ENCODE measurements at regions not wholly inside any gene's neighbourhood (a gene's known extent, or its start where the extent isn't known, plus 50 kb on each side); places are given as distances from the start of the nearest gene placed in this dataset.

GRCh38 chr9:28166179-28166578 lies 592.9 kb upstream of the C9orf72 start:
- Histone ChIP-seq H3K4me1 (ENCODE audit: control insufficient read depth, extremely low read depth, insufficient read depth, low read length) (no peaks in the 10 kb centered on the region), H4K20me1 (replicated peaks; ENCODE audit: control insufficient read depth, extremely low read depth, insufficient read depth, low read length) (no peaks in the 10 kb centered on the region), H3K9me1 (replicated peaks; ENCODE audit: control insufficient read depth, extremely low read depth, insufficient read depth, low read length) (no peaks in the 10 kb centered on the region), H3K4me3 (replicated peaks in 1 of 3; ENCODE audit: insufficient read depth in 1 of 3, low read depth in 1 of 3, low read length in 3 of 3) (no peak overlapping the region), H3K79me2 (ENCODE audit: control insufficient read depth, insufficient read depth, low read length) (no peaks in the 10 kb centered on the region), H3K9me3 (replicated peaks; ENCODE audit: control insufficient read depth, insufficient read depth, low read length) (no peaks in the 10 kb centered on the region), H3K36me3 (ENCODE audit: control insufficient read depth in 2 of 2, extremely low read depth in 1 of 2, insufficient read depth in 2 of 2, low read length in 2 of 2) (no peaks in the 10 kb centered on the region), H2AFZ (ENCODE audit: low read depth, low read length) (no peak overlapping the region), H3K9ac (replicated peaks; ENCODE audit: extremely low read depth, insufficient read depth, low read length) (no peak overlapping the region), H3K4me2 (ENCODE audit: insufficient read depth, low read length) (no peak overlapping the region), H3K27ac (ENCODE audit: insufficient read depth, low read depth, low read length) (no peak overlapping the region), H3K27me3 (ENCODE audit: control insufficient read depth in 2 of 2, insufficient read depth in 2 of 2, low read length in 2 of 2) (no peaks in the 10 kb centered on the region)
- CTCF ChIA-PET: no interaction called here
- no peak for FAIRE-seq
- intact Hi-C loops (cut with micrococcal nuclease) (loop anchor here (2.0 kb wide), 1 partner anchor 19 kb away; no protein-coding TSS in a partner anchor), dilution Hi-C loops (cut with MboI; ENCODE audit: extremely low pct_ligation_motif_present, low sequenced_read_pairs) (no loop called here)
- POLR2A ChIA-PET: no interaction called here
- no TSS peak for BruUV-seq (replicated peaks)
- TF ChIP-seq MYC (IDR thresholded peaks at IDR 0.05; ENCODE audit: low read depth, low read length) (no peak), POLR2A (IDR thresholded peaks at IDR 0.05; ENCODE audit: low read depth, low read length) (no peak), MAX (IDR thresholded peaks at IDR 0.05; ENCODE audit: insufficient read depth, insufficient read length) (no peak), FOS (IDR thresholded peaks at IDR 0.05; ENCODE audit: borderline replicate concordance, insufficient read depth, low read length) (no peak), CTCF (IDR thresholded peaks at IDR 0.05; ENCODE audit: extremely low read depth in 1 of 2, insufficient read depth in 1 of 2, low read depth in 1 of 2, low read length in 2 of 2) (no peak), JUN (IDR thresholded peaks at IDR 0.05; ENCODE audit: borderline replicate concordance, insufficient read depth, insufficient read length, low read depth) (no peak), EZH2 (IDR thresholded peaks at IDR 0.05; ENCODE audit: borderline replicate concordance, low read depth, low read length, severe bottlenecking) (no peak), POLR2AphosphoS5 (IDR thresholded peaks at IDR 0.05; ENCODE audit: insufficient read depth, low read depth, low read length) (no peak), GATA2 (IDR thresholded peaks at IDR 0.05; ENCODE audit: insufficient read depth, insufficient read length, low read depth, low read length) (no peak)
- no peak for DNase-seq (ENCODE audit: low read depth, low spot score)
